Type B pancreatic cell (in vitro differentiated cells): ENCODE measurements at regions not wholly inside any gene's neighbourhood (a gene's known extent, or its start where the extent isn't known, plus 50 kb on each side); places are given as distances from the start of the nearest gene placed in this dataset.

ENCODE experiments used
- DNase-seq: peaks from one replicate; pipeline ENCODE4 v3.0.0; 2021; ENCODE audit warnings: mixed read lengths; ENCODE audit not compliant: unreplicated experiment; ENCODE audit errors: extremely low spot score
- H3K27ac Mint-ChIP-seq: 2 replicates; pipeline ENCODE4 v1.8.0; 2021; ENCODE audit warnings: mild to moderate bottlenecking, mixed read lengths
- H3K27me3 Mint-ChIP-seq: 2 replicates; pipeline ENCODE4 v1.8.0; 2021; ENCODE audit warnings: mixed read lengths
- H3K36me3 Mint-ChIP-seq: 2 replicates; pipeline ENCODE4 v1.8.0; 2021; ENCODE audit warnings: mixed read lengths
- H3K4me1 Mint-ChIP-seq: one replicate; pipeline ENCODE4 v1.8.0; 2021; ENCODE audit warnings: mixed read lengths; ENCODE audit not compliant: unreplicated experiment
- H3K4me3 Mint-ChIP-seq: 2 replicates; pipeline ENCODE4 v1.8.0; 2021; ENCODE audit warnings: mild to moderate bottlenecking, mixed read lengths
- H3K9me3 Mint-ChIP-seq: 2 replicates; pipeline ENCODE4 v1.8.0; 2021; ENCODE audit warnings: mixed read lengths
- TF ChIP-seq, protein P1 (sequence below): fragments of 200-600 bp; sonication (generic); conservative IDR thresholded peaks from 2 replicates; pipeline ENCODE4 v1.5.0; 2021; ENCODE audit warnings: antibody characterized with exemption, mild to moderate bottlenecking

DNA sequence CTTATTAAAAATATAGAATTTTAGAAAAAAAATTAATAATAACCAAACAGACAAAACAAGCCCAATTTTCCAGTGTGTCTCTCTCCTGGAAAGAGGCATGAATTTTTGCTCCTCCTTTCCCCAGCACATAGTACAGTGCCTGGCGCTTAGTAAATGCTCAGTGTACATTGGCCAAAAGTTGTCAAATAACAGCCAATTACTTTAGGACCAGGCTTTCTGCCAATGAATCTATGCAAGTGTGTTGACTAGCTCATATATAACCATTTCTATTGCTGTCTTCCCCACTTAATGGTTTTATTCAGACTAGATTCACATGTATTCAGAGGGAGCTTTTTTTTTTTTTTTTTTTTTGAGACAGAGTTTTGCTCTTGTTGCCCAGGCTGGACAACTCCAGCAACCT lies 120.1 kb upstream of the CD180 start:
- Mint-ChIP-seq H3K9me3 (peaks cover 4% of the 10 kb centered on the region), H3K27me3 (no peaks in the 10 kb centered on the region), H3K4me1 (peaks cover 8% of the 10 kb centered on the region), H3K4me3 (no peak overlapping the region), H3K36me3 (no peaks in the 10 kb centered on the region), H3K27ac (no peak overlapping the region)
- TF ChIP-seq, protein P1, sequence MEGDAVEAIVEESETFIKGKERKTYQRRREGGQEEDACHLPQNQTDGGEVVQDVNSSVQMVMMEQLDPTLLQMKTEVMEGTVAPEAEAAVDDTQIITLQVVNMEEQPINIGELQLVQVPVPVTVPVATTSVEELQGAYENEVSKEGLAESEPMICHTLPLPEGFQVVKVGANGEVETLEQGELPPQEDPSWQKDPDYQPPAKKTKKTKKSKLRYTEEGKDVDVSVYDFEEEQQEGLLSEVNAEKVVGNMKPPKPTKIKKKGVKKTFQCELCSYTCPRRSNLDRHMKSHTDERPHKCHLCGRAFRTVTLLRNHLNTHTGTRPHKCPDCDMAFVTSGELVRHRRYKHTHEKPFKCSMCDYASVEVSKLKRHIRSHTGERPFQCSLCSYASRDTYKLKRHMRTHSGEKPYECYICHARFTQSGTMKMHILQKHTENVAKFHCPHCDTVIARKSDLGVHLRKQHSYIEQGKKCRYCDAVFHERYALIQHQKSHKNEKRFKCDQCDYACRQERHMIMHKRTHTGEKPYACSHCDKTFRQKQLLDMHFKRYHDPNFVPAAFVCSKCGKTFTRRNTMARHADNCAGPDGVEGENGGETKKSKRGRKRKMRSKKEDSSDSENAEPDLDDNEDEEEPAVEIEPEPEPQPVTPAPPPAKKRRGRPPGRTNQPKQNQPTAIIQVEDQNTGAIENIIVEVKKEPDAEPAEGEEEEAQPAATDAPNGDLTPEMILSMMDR: no peak
- DNase-seq: no peak

DNA sequence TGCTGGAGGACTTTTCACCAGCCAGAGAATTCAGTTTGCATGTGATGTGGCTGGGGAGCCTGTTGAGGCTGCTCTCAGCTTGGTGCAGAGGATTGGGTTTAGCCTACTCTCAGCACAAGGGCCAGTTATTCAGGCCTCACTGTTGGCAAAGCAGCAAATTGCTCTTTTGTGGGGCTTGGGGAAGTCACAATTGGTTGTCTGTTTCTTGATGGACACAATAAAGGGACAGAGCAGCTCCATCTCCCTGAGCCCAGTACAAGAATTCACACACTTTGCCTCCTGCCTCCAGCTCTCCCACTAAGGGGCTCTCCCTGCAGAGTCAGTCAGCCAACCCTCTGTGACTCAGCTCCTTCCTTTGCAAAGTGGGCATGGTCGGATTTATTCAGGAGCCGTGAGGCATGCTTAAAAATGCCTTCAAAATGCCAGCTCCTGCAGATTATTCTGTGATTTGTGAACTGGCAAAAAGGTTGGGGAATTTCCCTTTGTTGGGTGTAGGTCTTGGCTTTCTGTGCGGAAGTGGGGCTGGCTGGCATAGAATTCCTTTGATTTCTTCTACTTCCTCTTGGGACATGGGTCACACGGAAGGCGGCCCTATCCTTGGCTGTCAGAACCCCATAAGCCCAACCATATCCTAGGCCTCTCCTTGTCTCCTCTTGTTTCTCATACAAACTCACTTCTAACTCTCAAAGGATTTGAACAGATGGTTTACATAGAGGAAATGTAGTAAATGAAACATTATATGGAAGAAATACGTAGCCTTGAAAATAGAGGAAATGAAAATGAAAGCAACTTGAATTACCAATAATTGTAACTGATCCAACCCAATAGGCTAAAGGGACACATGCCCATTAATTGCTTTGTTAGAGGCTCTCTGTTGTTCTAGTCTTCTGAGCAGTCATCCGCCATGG lies 118.7 kb upstream of the CD180 start:
- Mint-ChIP-seq H3K9me3 (peaks cover 4% of the 10 kb centered on the region), H3K4me3 (no peak overlapping the region), H3K27ac (no peak overlapping the region), H3K27me3 (no peaks in the 10 kb centered on the region), H3K36me3 (no peaks in the 10 kb centered on the region), H3K4me1 (peaks cover 8% of the 10 kb centered on the region)
- no peak for DNase-seq
- TF ChIP-seq, protein P1: no peak

DNA sequence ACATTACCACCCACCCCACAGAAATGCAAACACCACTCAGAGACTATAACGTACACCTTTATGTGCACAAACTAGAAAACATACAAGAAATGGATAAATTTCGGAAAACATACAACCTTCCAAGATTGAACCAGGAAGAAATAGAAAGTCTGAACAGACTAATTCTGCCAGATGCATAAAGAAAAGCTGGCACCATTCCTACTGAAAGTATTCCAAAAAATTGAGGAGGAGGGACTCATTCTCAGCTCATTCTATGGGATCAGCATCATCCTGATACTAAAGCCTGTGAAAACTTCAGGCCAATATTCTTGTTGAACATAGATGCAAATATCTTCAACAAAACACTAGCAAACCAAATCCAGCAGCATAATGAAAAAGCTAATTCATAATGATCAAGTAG lies 115.1 kb upstream of the CD180 start:
- H3K27ac Mint-ChIP-seq: no peak overlapping the region
- peaks cover 18% of the 10 kb centered on the region for H3K4me1 Mint-ChIP-seq
- H3K27me3 Mint-ChIP-seq: no peaks in the 10 kb centered on the region
- H3K4me3 Mint-ChIP-seq: no peak overlapping the region
- no peaks in the 10 kb centered on the region for H3K9me3 Mint-ChIP-seq
- no peaks in the 10 kb centered on the region for H3K36me3 Mint-ChIP-seq
- TF ChIP-seq, protein P1: no peak
- DNase-seq: no peak

DNA sequence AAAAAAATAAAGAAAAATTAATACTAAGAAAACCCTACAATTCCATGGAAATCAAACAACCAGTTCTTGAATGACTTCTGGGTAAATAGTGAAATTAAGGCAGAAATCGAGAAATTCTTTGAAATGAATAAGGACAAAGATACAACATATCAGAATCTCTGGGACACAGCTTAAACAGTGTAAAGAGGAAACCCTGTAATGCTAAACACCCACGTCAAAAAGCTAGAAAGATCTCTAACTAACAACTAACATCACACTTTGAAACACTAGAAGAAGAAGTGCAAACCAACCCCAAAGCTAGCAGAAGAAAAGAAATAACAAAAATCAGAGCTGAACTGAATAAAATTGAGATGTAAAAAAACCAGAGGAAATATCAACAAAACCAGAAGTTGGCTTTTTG lies 114.6 kb upstream of the CD180 start:
- Mint-ChIP-seq H3K4me3 (no peak overlapping the region), H3K36me3 (no peaks in the 10 kb centered on the region), H3K4me1 (peaks cover 22% of the 10 kb centered on the region), H3K27me3 (no peaks in the 10 kb centered on the region), H3K27ac (no peak overlapping the region), H3K9me3 (no peaks in the 10 kb centered on the region)
- DNase-seq: no peak
- TF ChIP-seq, protein P1: no peak

DNA sequence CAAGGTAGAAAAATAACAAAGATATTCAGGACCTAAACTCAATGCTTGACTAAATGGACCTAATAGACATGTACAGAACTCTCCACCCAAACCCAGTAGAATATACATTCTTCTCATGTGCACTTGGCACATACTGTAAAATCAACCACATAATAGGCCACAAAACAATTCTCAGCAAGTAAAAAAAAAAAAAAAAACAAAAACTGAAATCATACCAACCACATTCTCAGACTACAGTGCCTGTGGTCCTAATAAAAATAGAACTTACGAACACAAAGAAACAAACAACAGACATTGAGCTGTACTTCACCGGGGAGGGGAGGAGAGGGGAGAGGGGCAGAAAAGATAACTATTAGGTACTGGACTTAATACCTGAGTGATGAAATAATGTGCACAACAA lies 114.1 kb upstream of the CD180 start:
- Mint-ChIP-seq H3K4me3 (no peak overlapping the region), H3K27ac (no peak overlapping the region), H3K9me3 (no peaks in the 10 kb centered on the region), H3K4me1 (peaks cover 23% of the 10 kb centered on the region), H3K36me3 (no peaks in the 10 kb centered on the region), H3K27me3 (no peaks in the 10 kb centered on the region)
- TF ChIP-seq, protein P1: no peak
- DNase-seq: no peak
